ENCODE measurements at regions not wholly inside any gene's neighbourhood (a gene's known extent, or its start where the extent isn't known, plus 50 kb on each side); places are given as distances from the start of the nearest gene placed in this dataset.

DNA sequence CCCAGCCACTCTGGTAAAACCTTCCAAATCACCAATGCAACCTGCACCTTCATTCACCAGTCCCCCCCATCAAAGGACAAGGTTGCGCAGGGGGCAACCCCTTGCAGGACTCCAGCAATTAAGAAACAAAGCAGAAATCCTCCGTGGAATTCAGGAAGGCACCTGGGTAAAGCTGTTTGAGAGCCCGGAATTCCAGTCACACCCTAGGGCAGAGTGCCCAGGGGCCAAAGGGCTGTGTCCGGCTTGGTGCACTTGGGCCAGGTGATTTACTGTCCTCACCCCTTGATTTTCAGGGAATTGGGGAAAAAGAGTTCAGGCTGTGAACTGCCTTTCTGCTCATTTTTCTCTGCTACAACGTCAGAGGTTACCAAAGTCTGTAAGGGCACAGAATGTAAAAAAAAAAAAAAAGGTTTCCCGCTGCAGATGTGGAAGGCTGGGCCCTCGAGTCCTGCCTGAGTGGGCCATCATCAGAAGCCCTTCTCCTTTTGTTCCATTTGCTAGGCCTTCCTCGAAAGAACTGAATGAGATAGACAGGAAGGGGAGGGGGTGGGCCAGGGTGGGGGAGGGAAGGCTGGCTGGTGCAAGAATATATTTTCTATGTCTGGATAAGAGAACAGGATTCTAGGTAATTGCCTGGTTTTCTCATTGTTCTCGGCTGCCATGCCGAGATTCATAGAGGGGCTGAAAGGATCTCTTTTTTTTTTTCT, 266.5 kb upstream of the PSMD7 start:
- no peak for DNase-seq

GRCh38 chr16:74029115-74029792, 267.4 kb upstream of the PSMD7 start:
- DNase-seq = no peak

DNA sequence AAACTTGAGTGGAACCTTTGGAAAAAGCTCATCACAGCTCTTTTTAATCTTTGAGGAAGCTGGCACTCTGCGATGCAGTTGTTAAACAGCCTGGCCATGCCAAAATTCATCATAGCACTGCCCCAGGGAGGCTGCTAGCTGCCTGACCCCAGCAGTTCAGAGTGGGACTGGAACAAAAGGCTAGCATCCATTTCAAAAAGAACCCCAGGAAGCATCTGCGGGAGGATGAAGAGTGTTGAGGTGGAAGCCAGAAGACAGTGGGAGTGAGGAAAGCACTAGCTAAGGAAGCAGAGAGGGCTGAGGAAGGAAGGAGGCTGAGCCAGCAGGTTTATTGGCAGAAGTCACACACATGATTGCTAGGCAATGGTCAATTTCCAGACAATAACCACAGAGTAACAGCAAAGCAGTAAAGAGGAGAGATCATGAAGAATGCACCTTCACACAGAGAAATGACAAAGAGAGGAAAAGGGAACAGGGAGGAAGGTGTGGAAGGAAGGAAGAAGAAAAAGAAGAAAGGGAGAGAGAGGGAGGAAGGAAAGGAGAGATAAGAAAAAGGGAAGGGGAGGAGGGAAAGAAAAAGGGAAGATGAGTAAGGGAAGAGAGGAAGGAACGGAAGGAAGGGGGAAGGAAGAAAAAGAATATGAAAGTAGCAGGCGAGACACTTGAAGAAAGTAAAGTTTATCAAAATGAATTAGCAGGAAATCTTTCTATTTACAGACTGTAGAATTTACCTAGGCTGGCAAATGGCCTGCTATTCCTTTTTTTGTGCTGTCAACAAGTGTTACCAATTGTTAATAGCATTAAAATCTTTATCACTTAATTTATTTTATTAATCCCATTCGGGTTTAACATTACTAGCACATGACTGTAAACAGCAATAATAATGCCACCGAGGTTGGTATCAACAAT, 270.0 kb upstream of the PSMD7 start:
- no peak for DNase-seq

- no peak for DNase-seq
Observed at GRCh38 chr16:74024953-74025352, 271.7 kb upstream of the PSMD7 start.

DNA sequence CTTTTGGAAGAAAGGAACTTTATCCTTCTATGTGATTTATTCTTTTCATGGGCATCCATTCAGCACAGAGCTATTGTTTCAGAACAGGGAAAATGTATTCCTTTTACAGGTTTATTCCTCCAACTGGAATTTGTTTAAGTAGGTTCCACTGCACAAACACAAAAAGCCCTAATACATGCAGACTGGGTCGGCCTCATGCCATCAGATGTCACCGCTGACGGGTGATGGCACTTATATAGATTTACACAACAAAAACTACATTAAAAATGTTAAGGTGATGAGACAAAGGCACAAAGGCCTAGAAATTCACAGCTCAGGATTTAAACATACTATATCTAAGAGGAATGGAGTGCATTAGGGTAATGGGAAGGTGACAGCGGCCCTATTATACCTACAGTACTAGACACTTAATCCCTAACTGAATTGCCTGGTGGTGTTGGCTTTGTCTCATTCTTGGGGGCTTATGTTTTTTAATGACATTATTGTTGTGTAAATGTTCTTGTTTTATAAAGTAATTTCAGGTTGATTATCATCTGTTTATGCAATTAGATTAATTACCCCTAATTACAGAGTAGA, 276.4 kb upstream of the PSMD7 start:
- no peak for DNase-seq

DNA sequence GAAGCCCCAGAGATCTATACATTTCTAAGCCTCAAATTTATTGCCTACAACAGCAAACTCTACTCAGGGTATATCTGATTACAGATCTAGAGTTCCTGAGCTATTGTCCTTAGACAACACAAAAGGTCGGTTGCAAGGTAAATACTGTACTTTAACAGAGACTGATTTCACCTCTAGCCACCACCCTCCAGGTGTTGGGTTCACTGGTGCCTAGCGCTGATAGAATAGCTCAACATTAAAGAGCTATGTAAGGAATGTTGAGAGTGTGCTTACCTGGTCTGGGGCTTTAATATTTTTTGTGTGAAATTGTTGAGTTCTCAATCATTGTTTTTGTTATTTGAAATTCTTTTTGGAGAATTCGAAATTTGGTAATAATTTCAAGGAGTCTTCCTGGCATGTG, 277.0 kb upstream of the PSMD7 start:
- no peak for DNase-seq

- no peak for DNase-seq
Observed at GRCh38 chr16:74015953-74016352, 280.7 kb upstream of the PSMD7 start.

- DNase-seq = no peak
Observed at GRCh38 chr16:73998707-73999106, 297.9 kb upstream of the PSMD7 start.

DNA sequence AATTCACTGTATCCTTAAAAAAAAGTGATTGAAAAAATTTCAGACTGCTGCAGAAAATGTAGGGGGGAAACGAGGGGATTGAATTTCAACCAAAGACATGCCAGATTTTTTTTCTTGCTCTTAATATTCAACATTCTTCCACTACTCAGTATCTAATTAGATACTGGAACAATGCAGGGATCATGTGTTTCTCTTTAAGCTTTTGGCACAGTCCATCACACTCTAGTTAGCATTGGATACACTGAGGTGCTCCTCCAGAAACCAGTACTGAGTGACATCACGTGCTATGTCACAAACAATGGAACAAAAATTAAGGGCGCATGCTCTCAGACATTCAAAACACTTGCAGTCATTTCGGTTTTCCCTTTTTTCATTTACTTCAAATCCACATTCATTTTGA, 298.6 kb upstream of the PSMD7 start:
- DNase-seq = no peak

GRCh38 chr16:73997340-73997711, 299.3 kb upstream of the PSMD7 start:
- no peak for DNase-seq

- no peak for DNase-seq
Observed at GRCh38 chr16:73996624-73997339, 299.8 kb upstream of the PSMD7 start.

DNA sequence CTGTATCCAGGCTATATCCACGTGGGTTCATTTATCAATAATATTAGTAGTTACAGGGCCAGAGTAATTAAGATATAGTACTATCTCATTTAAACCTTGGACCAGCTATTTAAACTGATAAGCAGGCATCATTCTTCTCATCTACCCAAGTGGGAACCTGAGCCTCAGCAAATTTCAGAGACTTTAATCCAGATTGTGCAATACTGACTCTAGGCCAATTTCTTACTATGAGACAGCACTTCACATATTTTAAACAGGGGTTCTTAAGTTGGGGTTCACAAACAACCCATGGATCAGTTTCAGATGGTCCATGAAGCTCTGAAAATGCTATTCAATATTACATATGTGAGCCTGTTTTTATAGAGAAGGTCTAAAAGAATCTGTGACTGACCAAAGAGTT, 302.7 kb upstream of the PSMD7 start:
- DNase-seq = no peak

DNA sequence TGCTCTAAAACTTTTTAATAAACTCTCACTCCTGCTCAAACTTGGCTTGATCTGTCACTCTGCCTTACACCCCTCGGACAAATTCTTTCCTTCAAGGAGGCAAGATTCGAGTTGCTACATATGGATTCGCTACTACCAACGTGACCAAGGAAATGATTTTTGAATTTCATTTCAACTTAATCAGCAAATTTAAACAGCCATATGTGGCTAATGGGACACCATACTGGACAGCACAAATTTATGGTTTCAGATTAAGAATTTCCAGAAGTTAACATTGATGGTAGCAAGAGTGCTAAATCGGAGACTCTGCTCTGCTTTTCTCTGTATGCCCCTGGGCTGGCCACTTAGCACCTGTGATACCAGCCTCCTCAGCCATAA, 318.2 kb upstream of the PSMD7 start:
- DNase-seq = no peak

GRCh38 chr16:73976644-73977043, 320.0 kb upstream of the PSMD7 start:
- peak; percentile 51 for DNase-seq

GRCh38 chr16:73973174-73973573, 323.4 kb upstream of the PSMD7 start:
- DNase-seq = no peak

GRCh38 chr16:73966851-73967250, 329.8 kb upstream of the PSMD7 start:
- DNase-seq = no peak

GRCh38 chr16:73965591-73965990, 331.0 kb upstream of the PSMD7 start:
- DNase-seq = no peak

DNA sequence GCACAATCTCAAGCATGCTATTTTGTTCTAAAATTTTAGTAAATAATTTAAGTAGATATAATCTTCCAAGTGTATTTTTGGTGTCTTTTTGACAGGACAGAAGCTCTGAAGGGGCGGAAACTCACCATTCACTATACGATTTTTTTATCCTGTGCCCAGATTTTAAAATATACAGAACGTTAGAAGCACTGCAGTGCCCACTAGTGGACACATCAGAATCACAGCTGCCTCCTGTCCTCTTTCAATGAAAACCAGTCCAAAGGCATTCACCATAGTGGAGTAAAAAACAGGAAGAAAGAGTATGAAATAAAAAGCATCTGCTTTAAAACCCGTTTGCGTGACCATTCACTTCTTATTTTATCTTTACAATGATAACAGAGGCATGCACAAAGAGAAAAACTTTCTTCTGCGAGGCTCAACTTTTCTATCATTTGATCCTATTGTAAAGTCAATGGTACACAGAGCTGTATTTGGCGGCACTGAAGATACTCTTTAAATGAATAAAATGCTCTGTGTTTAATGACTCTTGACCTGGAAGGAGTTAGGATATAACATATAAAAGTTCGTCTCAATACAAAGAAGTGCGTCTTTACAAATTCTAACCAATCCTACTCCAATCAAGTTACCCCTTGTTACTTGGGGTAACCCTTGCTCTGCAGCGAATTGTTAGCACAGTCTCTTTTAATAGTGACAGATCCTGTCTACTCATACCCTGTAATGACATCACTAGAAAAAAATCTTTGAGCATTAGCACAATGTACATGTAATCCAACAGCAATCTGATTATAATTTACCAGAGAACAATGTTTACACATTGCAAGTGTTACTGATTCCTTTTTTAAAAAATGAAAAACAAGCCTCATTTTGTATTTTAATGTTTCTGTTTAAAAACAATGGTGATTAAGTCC, 339.8 kb upstream of the PSMD7 start:
- DNase-seq = peak; percentile 3

DNA sequence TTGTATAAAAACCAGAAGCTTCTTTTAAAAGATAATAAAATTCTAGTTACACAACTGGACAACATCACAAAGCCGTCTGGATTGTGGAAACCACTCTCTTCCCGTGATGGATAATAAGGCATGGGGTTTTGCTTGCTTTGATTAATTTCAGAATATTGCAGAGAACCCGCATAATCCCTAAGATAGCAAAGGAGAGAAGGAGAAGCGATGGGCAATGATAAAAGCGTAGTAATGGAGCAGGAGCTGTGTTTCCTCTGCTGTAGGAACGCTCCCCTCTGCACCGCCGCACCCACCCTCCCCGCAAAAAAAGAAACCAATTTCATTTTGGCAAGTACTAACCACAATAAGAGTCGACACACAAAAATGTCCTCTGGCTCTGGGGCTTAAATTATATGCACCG, 340.9 kb upstream of the PSMD7 start:
- DNase-seq = no peak

GRCh38 chr16:73955255-73955654, 341.4 kb upstream of the PSMD7 start:
- no peak for DNase-seq

DNA sequence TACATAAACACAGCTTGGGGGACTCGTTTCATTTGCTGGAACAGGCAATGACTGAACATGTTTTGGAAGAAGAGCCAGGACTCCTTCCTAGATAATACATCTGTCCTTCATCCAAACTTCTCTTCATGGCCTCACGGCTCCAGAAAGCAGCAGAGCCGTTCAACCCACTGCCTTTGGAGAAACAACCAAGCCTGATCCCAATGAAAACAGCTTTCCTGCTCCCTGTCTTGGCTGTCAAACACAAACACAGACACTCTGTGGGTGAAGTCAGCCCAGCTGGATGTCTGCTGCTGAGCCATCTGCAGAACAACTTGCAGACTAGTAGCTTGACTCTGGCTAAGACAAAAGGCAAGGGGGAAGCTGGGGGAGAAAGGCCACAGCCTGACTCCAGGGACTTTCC, 345.1 kb upstream of the PSMD7 start:
- DNase-seq = no peak
